ENCODE measurements at regions not wholly inside any gene's neighbourhood (a gene's known extent, or its start where the extent isn't known, plus 50 kb on each side); places are given as distances from the start of the nearest gene placed in this dataset.

DNA sequence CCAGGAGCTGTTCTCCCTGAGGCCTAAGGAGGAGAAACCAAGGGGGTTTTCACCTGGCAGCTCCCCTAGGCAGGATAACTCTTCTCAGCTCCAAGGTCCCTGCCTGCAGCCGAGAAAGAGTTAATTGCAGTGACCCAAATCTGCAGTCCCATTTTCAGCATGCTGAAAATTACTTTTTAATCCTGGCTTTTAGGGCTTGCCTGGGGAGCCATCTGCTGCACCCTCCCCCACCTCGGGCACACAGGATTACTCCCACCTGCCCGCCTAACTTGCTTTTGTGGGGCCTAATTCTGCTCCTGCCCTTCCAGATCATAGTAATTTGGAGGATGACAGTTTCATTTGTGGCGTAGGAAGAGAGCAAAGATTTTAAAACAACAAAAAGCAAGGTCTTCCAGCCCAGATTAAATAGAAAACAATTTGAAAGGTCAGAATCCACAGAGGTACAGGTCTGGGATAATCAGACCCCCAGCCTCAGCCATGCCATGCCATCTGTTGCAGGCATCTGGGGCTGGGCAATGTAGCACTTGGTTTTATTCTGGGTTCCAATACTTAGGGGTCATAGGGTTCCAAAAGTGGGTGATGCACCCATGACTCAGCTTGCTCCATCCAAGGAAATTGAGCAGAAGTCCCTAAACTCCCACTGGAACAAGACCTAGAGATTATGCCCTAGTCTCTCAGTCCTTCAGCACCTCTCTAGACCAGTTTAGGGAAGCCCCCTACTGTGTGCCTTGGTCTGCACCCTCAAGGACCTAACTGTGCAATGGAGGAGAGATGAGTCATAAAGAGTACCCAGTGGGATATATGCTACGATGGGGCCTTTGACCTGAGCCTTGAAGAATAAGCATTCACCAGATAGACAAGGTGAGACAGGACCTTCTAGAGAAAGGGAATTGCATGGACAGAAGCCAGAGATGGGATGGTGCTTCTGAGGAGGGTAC lies 64.5 kb upstream of the NLK start:
- Histone ChIP-seq H2AFZ (ENCODE audit: low read length) (no peak overlapping the region), H3K36me3 (ENCODE audit: insufficient read depth, low read length) (no peaks in the 10 kb centered on the region), H3K79me2 (ENCODE audit: insufficient read depth, low read depth, low read length) (no peaks in the 10 kb centered on the region), H3K4me3 (ENCODE audit: low read depth, low read length, poor library complexity, severe bottlenecking) (no peak overlapping the region), H3K4me1 (ENCODE audit: insufficient read depth, low read length, poor library complexity, severe bottlenecking) (no peaks in the 10 kb centered on the region), H3K27ac (ENCODE audit: low read depth, low read length, poor library complexity, severe bottlenecking) (no peak overlapping the region), H3K4me2 (ENCODE audit: low read length) (no peak overlapping the region), H3K9me3 (ENCODE audit: low read length) (no peaks in the 10 kb centered on the region), H3K9me2 (ENCODE audit: insufficient read depth, low read length) (no peaks in the 10 kb centered on the region), H4K20me1 (ENCODE audit: insufficient read depth, low read length) (no peaks in the 10 kb centered on the region)
- intact Hi-C loops (cut with micrococcal nuclease; ENCODE audit: unreplicated experiment): loop anchor here (10.0 kb wide), 2 partner anchors 47 to 217 kb away; no protein-coding TSS in a partner anchor
- no peak for TF ChIP-seq EZH2phosphoT487 (IDR thresholded peaks at IDR 0.05; ENCODE audit: borderline replicate concordance, low read depth, low read length)
- TF ChIP-seq, protein P1, sequence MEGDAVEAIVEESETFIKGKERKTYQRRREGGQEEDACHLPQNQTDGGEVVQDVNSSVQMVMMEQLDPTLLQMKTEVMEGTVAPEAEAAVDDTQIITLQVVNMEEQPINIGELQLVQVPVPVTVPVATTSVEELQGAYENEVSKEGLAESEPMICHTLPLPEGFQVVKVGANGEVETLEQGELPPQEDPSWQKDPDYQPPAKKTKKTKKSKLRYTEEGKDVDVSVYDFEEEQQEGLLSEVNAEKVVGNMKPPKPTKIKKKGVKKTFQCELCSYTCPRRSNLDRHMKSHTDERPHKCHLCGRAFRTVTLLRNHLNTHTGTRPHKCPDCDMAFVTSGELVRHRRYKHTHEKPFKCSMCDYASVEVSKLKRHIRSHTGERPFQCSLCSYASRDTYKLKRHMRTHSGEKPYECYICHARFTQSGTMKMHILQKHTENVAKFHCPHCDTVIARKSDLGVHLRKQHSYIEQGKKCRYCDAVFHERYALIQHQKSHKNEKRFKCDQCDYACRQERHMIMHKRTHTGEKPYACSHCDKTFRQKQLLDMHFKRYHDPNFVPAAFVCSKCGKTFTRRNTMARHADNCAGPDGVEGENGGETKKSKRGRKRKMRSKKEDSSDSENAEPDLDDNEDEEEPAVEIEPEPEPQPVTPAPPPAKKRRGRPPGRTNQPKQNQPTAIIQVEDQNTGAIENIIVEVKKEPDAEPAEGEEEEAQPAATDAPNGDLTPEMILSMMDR (conservative IDR thresholded peaks at IDR 0.05; ENCODE audit: low read length): no peak
- no TSS peak for BruUV-seq (replicated peaks)
- no peak for DNase-seq (ENCODE audit: low spot score)
- ChIA-PET CTCF (ENCODE audit: unreplicated experiment) (no interaction called here), POLR2A (no interaction called here)

DNA sequence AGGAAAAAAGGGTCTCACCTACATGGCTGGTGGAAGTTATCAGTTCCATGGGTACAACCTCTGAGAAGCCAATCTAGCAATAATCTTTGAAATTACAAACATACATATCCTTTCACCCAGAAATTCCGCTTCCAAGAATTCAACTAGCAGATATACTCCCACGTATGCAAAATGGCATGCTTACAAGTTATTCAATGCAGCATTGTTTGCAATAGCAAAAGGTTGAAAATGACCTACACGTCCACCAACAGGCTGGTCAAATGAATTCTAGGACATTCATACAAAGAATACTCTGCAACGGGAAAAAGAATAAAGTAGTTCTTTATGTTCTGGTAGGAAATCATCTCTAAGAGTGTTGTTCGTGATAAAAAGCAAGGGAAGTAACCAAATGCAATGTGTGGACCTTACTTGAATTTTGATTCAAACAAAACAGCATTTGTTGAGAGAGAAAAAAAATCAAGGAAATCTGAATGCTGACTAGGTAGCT lies 63.7 kb upstream of the NLK start:
- ChIA-PET CTCF (ENCODE audit: unreplicated experiment) (no interaction called here), POLR2A (no interaction called here)
- Histone ChIP-seq H4K20me1 (ENCODE audit: insufficient read depth, low read length) (no peaks in the 10 kb centered on the region), H3K9me2 (ENCODE audit: insufficient read depth, low read length) (no peaks in the 10 kb centered on the region), H3K9me3 (ENCODE audit: low read length) (no peaks in the 10 kb centered on the region), H3K4me2 (ENCODE audit: low read length) (no peak overlapping the region), H2AFZ (ENCODE audit: low read length) (no peak overlapping the region), H3K27ac (ENCODE audit: low read depth, low read length, poor library complexity, severe bottlenecking) (no peak overlapping the region), H3K79me2 (ENCODE audit: insufficient read depth, low read depth, low read length) (no peaks in the 10 kb centered on the region), H3K4me1 (ENCODE audit: insufficient read depth, low read length, poor library complexity, severe bottlenecking) (no peaks in the 10 kb centered on the region), H3K4me3 (ENCODE audit: low read depth, low read length, poor library complexity, severe bottlenecking) (no peak overlapping the region), H3K36me3 (ENCODE audit: insufficient read depth, low read length) (no peaks in the 10 kb centered on the region)
- intact Hi-C loops (cut with micrococcal nuclease; ENCODE audit: unreplicated experiment): loop anchor here (10.0 kb wide), 2 partner anchors 46 to 216 kb away; no protein-coding TSS in a partner anchor
- TF ChIP-seq, protein P1 (conservative IDR thresholded peaks at IDR 0.05; ENCODE audit: low read length): no peak
- TF ChIP-seq EZH2phosphoT487 (IDR thresholded peaks at IDR 0.05; ENCODE audit: borderline replicate concordance, low read depth, low read length): no peak
- DNase-seq (ENCODE audit: low spot score): no peak
- BruUV-seq (replicated peaks): no TSS peak

DNA sequence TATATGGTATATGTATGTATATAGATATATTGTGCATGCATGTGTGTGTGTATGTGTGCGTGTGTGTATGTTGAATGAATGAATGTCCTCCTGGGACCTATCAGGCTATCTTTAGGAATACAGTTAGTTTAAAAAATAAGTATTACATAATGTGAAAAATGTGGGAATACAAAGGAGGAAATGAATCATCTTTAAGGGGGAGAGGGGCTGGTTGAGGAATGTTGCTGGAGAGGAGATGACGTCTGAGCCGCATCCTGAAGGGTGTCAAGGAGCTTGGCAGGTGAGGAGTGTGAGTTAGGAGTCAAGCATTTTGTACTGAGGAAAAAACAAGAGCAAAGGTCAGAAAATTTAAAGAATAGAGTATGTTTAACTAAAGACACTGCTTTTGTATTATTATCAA lies 62.4 kb upstream of the NLK start:
- Histone ChIP-seq H3K79me2 (ENCODE audit: insufficient read depth, low read depth, low read length) (no peaks in the 10 kb centered on the region), H3K4me2 (ENCODE audit: low read length) (no peak overlapping the region), H4K20me1 (ENCODE audit: insufficient read depth, low read length) (no peaks in the 10 kb centered on the region), H3K4me3 (ENCODE audit: low read depth, low read length, poor library complexity, severe bottlenecking) (no peak overlapping the region), H3K9me2 (ENCODE audit: insufficient read depth, low read length) (no peaks in the 10 kb centered on the region), H3K36me3 (ENCODE audit: insufficient read depth, low read length) (no peaks in the 10 kb centered on the region), H2AFZ (ENCODE audit: low read length) (no peak overlapping the region), H3K27ac (ENCODE audit: low read depth, low read length, poor library complexity, severe bottlenecking) (no peak overlapping the region), H3K9me3 (ENCODE audit: low read length) (no peaks in the 10 kb centered on the region), H3K4me1 (ENCODE audit: insufficient read depth, low read length, poor library complexity, severe bottlenecking) (no peaks in the 10 kb centered on the region)
- DNase-seq (ENCODE audit: low spot score): no peak
- BruUV-seq (replicated peaks): no TSS peak
- CTCF ChIA-PET (ENCODE audit: unreplicated experiment): no interaction called here
- intact Hi-C loops (cut with micrococcal nuclease; ENCODE audit: unreplicated experiment): no loop called here
- POLR2A ChIA-PET: no interaction called here
- TF ChIP-seq EZH2phosphoT487 (IDR thresholded peaks at IDR 0.05; ENCODE audit: borderline replicate concordance, low read depth, low read length): no peak
- TF ChIP-seq, protein P1 (conservative IDR thresholded peaks at IDR 0.05; ENCODE audit: low read length): no peak

Measured in OCI-LY7 (cell line).